Loucy (cell line): ENCODE measurements at regions not wholly inside any gene's neighbourhood (a gene's known extent, or its start where the extent isn't known, plus 50 kb on each side); places are given as distances from the start of the nearest gene placed in this dataset.

ENCODE experiments used
- H2AFZ ChIP-seq: fragments of 200-600 bp; sonication (generic); 2 replicates; pipeline ENCODE4 v1.6.0; 2016; ENCODE audit warnings: antibody characterized with exemption, mild to moderate bottlenecking, low read length, moderate library complexity
- H3F3A ChIP-seq: fragments of 200-600 bp; 2 replicates; pipeline ENCODE4 v1.6.0; 2016; ENCODE audit warnings: antibody characterized with exemption, low read depth, mild to moderate bottlenecking
- H3K27me3 ChIP-seq: fragments of 200-600 bp; sonication (generic); 2 replicates; pipeline ENCODE4 v1.6.1; 2014; ENCODE audit warnings: low read length, mild to moderate bottlenecking; ENCODE audit not compliant: insufficient read depth, poor library complexity, severe bottlenecking
- H3K36me3 ChIP-seq: fragments of 200-600 bp; sonication (generic); 2 replicates; pipeline ENCODE4 v1.6.1; 2016; ENCODE audit warnings: low read length; ENCODE audit not compliant: insufficient read depth
- H3K4me1 ChIP-seq: fragments of 200-600 bp; sonication (generic); 2 replicates; pipeline ENCODE4 v1.5.1; 2014; ENCODE audit warnings: low read length, mild to moderate bottlenecking; ENCODE audit not compliant: insufficient read depth, poor library complexity, severe bottlenecking
- H3K4me2 ChIP-seq: fragments of 200-600 bp; sonication (generic); 2 replicates; pipeline ENCODE4 v1.6.0; 2014; ENCODE audit warnings: antibody characterized with exemption, low read length, low read depth, mild to moderate bottlenecking; ENCODE audit not compliant: poor library complexity, severe bottlenecking
- H3K4me3 ChIP-seq: fragments of 200-600 bp; sonication (generic); 2 replicates; pipeline ENCODE4 v1.5.1; 2014; ENCODE audit warnings: low read length, mild to moderate bottlenecking, mixed read lengths; ENCODE audit not compliant: poor library complexity, severe bottlenecking
- H3K79me2 ChIP-seq: fragments of 200-600 bp; sonication (generic); 2 replicates; pipeline ENCODE4 v1.6.1; 2014; ENCODE audit warnings: low read length; ENCODE audit not compliant: insufficient read depth
- H3K9ac ChIP-seq: fragments of 200-600 bp; sonication (generic); 2 replicates; pipeline ENCODE4 v1.6.0; 2014; ENCODE audit warnings: mild to moderate bottlenecking, low read depth, low read length, moderate library complexity; ENCODE audit not compliant: poor library complexity, severe bottlenecking
- H3K9me2 ChIP-seq: fragments of 200-600 bp; sonication (generic); replicated peaks from 2 replicates; pipeline ENCODE4 v1.6.1; 2016; ENCODE audit warnings: low read depth, low read length, mixed read lengths
- H3K9me3 ChIP-seq: fragments of 200-600 bp; sonication (generic); 2 replicates; pipeline ENCODE4 v1.6.1; 2014; ENCODE audit warnings: mild to moderate bottlenecking, antibody characterized with exemption, low read length, low read depth; ENCODE audit not compliant: insufficient read depth
- H4K20me1 ChIP-seq: fragments of 200-600 bp; sonication (generic); 2 replicates; pipeline ENCODE4 v1.6.0; 2014; ENCODE audit warnings: antibody characterized with exemption, low read length, mild to moderate bottlenecking; ENCODE audit not compliant: insufficient read depth, poor library complexity, severe bottlenecking
- EZH2phosphoT487 ChIP-seq: fragments of 200-600 bp; IDR thresholded peaks from 2 replicates; pipeline ENCODE4 v1.6.1; 2018; ENCODE audit warnings: antibody characterized with exemption, mild to moderate bottlenecking, moderate library complexity, borderline replicate concordance
- TF ChIP-seq, protein P1 (sequence below): fragments of 200-600 bp; sonication (generic); conservative IDR thresholded peaks from 2 replicates; pipeline ENCODE4 v1.5.1; 2014; ENCODE audit warnings: mild to moderate bottlenecking, antibody characterized with exemption, low read length

- H3K36me3 ChIP-seq = no peaks in the 10 kb centered on the region
- no peaks in the 10 kb centered on the region for H3K79me2 ChIP-seq
- no peaks in the 10 kb centered on the region for H4K20me1 ChIP-seq
- H3K4me1 ChIP-seq = peaks cover 11% of the 10 kb centered on the region
- no peaks in the 10 kb centered on the region for H3F3A ChIP-seq
- no peak overlapping the region for H3K4me3 ChIP-seq
- TF ChIP-seq EZH2phosphoT487 = no peak
- TF ChIP-seq, protein P1, sequence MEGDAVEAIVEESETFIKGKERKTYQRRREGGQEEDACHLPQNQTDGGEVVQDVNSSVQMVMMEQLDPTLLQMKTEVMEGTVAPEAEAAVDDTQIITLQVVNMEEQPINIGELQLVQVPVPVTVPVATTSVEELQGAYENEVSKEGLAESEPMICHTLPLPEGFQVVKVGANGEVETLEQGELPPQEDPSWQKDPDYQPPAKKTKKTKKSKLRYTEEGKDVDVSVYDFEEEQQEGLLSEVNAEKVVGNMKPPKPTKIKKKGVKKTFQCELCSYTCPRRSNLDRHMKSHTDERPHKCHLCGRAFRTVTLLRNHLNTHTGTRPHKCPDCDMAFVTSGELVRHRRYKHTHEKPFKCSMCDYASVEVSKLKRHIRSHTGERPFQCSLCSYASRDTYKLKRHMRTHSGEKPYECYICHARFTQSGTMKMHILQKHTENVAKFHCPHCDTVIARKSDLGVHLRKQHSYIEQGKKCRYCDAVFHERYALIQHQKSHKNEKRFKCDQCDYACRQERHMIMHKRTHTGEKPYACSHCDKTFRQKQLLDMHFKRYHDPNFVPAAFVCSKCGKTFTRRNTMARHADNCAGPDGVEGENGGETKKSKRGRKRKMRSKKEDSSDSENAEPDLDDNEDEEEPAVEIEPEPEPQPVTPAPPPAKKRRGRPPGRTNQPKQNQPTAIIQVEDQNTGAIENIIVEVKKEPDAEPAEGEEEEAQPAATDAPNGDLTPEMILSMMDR = no peak
- H3K27me3 ChIP-seq = no peaks in the 10 kb centered on the region
- no peak overlapping the region for H2AFZ ChIP-seq
- no peak overlapping the region for H3K9ac ChIP-seq
- H3K9me2 ChIP-seq = no peaks in the 10 kb centered on the region
- H3K4me2 ChIP-seq = no peak overlapping the region
- no peaks in the 10 kb centered on the region for H3K9me3 ChIP-seq
Measured at GRCh38 chr1:185536165-185536920, 197.8 kb upstream of the HMCN1 start.

DNA sequence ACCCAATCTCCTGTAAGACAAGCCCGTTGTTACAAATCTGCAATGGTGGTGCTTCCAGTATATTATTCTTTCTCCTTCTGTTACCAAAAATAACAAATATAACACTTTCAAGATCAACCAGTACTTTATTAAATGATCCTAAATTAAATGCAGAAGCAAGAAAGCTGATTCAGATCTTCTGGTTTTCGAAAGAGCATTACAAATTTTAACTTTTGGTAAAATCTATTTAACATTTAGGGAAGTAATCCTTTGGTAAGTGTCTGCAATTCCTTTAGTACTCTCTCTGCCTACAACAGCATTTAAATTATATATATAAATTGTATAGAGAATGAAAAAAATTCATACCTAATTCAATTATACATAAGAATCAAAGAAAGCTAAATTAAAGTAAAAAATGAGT lies 198.6 kb upstream of the HMCN1 start:
- Histone ChIP-seq H3K4me2 (no peak overlapping the region), H3K4me1 (peaks cover 11% of the 10 kb centered on the region), H3K9me3 (no peaks in the 10 kb centered on the region), H3F3A (no peaks in the 10 kb centered on the region), H3K79me2 (no peaks in the 10 kb centered on the region), H3K4me3 (no peak overlapping the region), H3K9me2 (no peaks in the 10 kb centered on the region), H4K20me1 (no peaks in the 10 kb centered on the region), H2AFZ (no peak overlapping the region), H3K36me3 (no peaks in the 10 kb centered on the region), H3K9ac (no peak overlapping the region), H3K27me3 (no peaks in the 10 kb centered on the region)
- TF ChIP-seq, protein P1 = no peak
- no peak for TF ChIP-seq EZH2phosphoT487

GRCh38 chr1:185534801-185535200 lies 199.4 kb upstream of the HMCN1 start:
- H3K4me3 ChIP-seq = no peak overlapping the region
- H3K27me3 ChIP-seq = no peaks in the 10 kb centered on the region
- no peaks in the 10 kb centered on the region for H4K20me1 ChIP-seq
- TF ChIP-seq, protein P1 = no peak
- TF ChIP-seq EZH2phosphoT487 = no peak
- H3K9me3 ChIP-seq = no peaks in the 10 kb centered on the region
- no peaks in the 10 kb centered on the region for H3F3A ChIP-seq
- no peak overlapping the region for H3K9ac ChIP-seq
- peak overlapping the region; percentile 21 for H3K4me2 ChIP-seq
- peaks cover 11% of the 10 kb centered on the region for H3K4me1 ChIP-seq
- no peaks in the 10 kb centered on the region for H3K36me3 ChIP-seq
- H2AFZ ChIP-seq = peak overlapping the region; percentile 25; the same call in 1 of the 2 replicates
- H3K9me2 ChIP-seq = no peaks in the 10 kb centered on the region
- no peaks in the 10 kb centered on the region for H3K79me2 ChIP-seq
